SK-N-MC (cell line): ENCODE measurements at regions not wholly inside any gene's neighbourhood (a gene's known extent, or its start where the extent isn't known, plus 50 kb on each side); places are given as distances from the start of the nearest gene placed in this dataset.

Experiments
- EZH2 ChIP-seq: fragments of 200-600 bp; sonication (generic); IDR thresholded peaks from one replicate; pipeline ENCODE4 v1.6.1; 2017; ENCODE audit warnings: antibody characterized with exemption
- POLR2AphosphoS5 ChIP-seq: IDR thresholded peaks from 2 replicates; pipeline ENCODE4 v1.6.1; 2012; ENCODE audit warnings: mild to moderate bottlenecking, low read depth, low read length, borderline replicate concordance

DNA sequence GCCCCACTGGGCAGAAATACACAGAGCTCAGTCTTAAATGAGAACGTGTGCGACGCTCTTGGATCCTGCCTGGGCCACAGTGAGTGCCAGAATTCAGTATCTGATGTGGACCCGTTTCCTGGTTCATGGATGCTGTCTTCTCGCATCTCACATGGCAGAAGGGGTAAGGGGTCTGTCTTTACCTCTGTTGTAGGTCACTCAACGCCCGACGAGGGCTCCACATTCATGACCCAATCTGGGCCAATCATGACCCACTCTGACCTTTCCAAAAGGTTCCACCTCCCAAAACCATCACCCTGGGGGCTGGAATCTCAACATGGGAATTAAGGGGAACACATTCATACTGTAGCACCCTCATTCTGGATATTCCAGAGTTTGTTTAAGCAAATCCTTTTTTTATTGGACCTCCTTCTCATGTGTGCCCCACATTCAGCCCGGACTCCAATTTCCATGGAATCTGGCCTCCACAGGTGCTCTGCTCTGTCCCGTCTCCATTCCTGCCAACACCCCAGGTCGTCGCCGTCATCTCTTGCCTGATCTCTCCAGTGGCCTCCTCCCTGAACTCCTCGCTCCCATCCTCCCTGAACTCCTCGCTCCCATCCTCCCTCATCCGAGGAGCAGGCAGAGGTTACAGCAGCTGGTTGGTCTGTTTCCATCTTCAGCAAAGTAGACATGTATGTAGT is 78.9 kb upstream of the OTOS start:
- TF ChIP-seq POLR2AphosphoS5 (no peak), EZH2 (no peak)
